Ascending aorta (tissue), 2 donors: ENCODE measurements at regions not wholly inside any gene's neighbourhood (a gene's known extent, or its start where the extent isn't known, plus 50 kb on each side); places are given as distances from the start of the nearest gene placed in this dataset.

ENCODE experiments used
- DNase-seq, 2 donors: peaks; one replicate each; pipeline ENCODE4 v3.0.0-alpha.2; 2019; ENCODE audit warnings: low spot score in 2 of 2
- H3K27ac ChIP-seq, 2 donors: fragments of 200-600 bp; sonication (generic); one replicate each; pipeline ENCODE4 v1.5.1; 2016 to 2017; ENCODE audit warnings: mild to moderate bottlenecking in 1 of 2
- H3K27me3 ChIP-seq: fragments of 200-600 bp; sonication (generic); one replicate; pipeline ENCODE4 v1.5.1; 2017
- H3K36me3 ChIP-seq, 2 donors: fragments of 200-600 bp; sonication (generic); one replicate each; pipeline ENCODE4 v1.5.1; 2016
- H3K4me1 ChIP-seq, 2 donors: fragments of 200-600 bp; sonication (generic); one replicate each; pipeline ENCODE4 v1.5.1; 2016 to 2017; ENCODE audit warnings: mild to moderate bottlenecking in 1 of 2
- H3K4me3 ChIP-seq, 2 donors: fragments of 200-600 bp; sonication (generic); one replicate each; pipeline ENCODE4 v1.5.1; 2016 to 2017; ENCODE audit warnings: mild to moderate bottlenecking in 1 of 2
- H3K9me3 ChIP-seq, 2 donors: fragments of 200-600 bp; sonication (generic); one replicate each; pipeline ENCODE4 v1.5.1; 2016
- CTCF ChIP-seq, 3 experiments: fragments of 200-600 bp in 2 of 3; fragments of 450-650 bp in 1 of 3; sonication (generic) in 2 of 3; IDR thresholded peaks; one replicate each; pipeline ENCODE4 v1.5.1; 2016 to 2019; ENCODE audit warnings: antibody characterized with exemption in 3 of 3, mild to moderate bottlenecking in 1 of 3, moderate library complexity in 1 of 3
- intact Hi-C: fragments of 100-400 bp; cut with DNase I; formaldehyde crosslinking; loops from one replicate; pipeline ENCODE4 v1.15.1; 2023

DNA sequence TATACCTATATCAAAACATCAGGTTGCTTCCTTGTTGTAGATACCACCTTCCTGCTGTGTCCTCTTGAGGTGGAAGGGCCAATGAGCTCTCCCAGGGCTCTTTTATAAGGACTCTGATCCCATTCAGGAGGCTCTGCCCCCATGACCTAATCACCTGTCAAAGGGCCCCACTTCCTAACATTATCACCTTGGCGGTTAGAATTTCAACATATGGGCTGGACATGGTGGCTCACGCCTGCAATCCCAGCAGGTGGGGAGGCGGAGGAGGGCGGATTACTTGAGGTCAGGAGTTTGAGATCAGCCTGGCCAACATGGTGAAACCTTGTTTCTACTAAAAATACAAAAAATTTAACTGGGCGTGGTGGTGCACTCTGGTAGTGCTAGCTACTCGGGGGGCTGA, 86.4 kb downstream of the HAPSTR1 start:
- no peak for DNase-seq
- Histone ChIP-seq H3K27me3 (no peaks in the 10 kb centered on the region), H3K9me3 (no peaks in the 10 kb centered on the region), H3K36me3 (no peaks in the 10 kb centered on the region), H3K4me3 (no peak overlapping the region), H3K4me1 (no peaks in the 10 kb centered on the region), H3K27ac (no peak overlapping the region)
- no peak for TF ChIP-seq CTCF (IDR thresholded peaks at IDR 0.05)
- intact Hi-C loops: no loop called here

DNA sequence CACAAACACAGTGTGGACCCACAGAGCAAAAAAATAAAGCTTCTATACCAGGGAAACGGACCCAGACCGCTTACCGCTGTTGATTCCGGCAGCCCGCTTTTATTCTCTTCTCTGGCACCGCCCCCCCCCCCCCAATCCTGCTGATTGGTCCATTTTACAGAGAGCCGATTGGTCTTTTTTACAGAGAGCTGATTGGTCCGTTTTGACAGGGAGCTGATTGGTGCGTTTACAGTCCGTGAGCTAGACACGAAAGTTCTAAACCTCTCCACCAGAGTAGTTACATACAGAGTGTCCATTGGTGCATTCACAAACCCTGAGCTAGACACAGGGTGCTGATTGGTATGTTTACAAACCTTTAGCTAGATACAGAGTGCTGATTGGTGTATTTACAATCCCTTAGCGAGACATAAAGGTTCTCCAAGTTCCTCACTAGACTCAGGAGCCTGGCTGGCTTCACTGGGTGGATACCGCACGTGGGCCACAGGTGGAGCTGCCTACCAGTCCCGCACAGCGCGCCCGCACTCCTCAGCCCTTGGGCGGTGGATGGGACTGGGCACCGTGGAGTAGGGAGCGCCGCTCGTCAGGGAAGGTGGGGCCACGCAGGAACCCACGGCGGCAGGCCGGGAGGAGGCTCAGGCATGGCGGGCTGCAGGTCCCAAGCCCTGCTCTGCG, 92.4 kb downstream of the HAPSTR1 start:
- H3K4me3 ChIP-seq: no peak overlapping the region
- no peaks in the 10 kb centered on the region for H3K36me3 ChIP-seq
- no peak for DNase-seq
- intact Hi-C loops: no loop called here
- H3K27ac ChIP-seq: no peak overlapping the region
- H3K9me3 ChIP-seq: no peaks in the 10 kb centered on the region
- no peaks in the 10 kb centered on the region for H3K4me1 ChIP-seq
- no peak for TF ChIP-seq CTCF (IDR thresholded peaks at IDR 0.05)
- H3K27me3 ChIP-seq: no peaks in the 10 kb centered on the region

DNA sequence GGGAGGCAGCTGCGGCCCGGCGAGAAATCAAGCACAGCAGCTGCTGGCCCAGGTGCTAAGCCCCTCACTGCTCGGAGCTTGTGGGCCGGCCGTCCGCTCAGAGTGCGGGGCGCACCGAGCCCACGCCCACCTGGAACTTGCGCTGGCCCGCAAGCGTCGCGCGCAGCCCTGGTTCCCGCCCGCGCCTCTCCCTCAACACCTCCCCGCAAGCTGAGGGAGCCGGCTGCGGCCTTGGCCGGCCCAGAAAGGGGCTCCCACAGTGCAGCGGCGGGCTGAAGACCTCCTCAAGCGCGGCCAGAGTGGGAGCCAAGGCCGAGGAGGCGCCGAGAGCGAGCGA, 92.9 kb downstream of the HAPSTR1 start:
- Histone ChIP-seq H3K36me3 (no peaks in the 10 kb centered on the region), H3K27me3 (no peaks in the 10 kb centered on the region), H3K27ac (no peak overlapping the region), H3K4me1 (no peaks in the 10 kb centered on the region), H3K9me3 (no peaks in the 10 kb centered on the region), H3K4me3 (no peak overlapping the region)
- intact Hi-C loops: no loop called here
- TF ChIP-seq CTCF (IDR thresholded peaks at IDR 0.05): no peak
- no peak for DNase-seq

- Histone ChIP-seq H3K27ac (no peak overlapping the region), H3K4me3 (no peak overlapping the region), H3K27me3 (no peaks in the 10 kb centered on the region), H3K4me1 (no peaks in the 10 kb centered on the region), H3K9me3 (no peaks in the 10 kb centered on the region), H3K36me3 (no peaks in the 10 kb centered on the region)
- no peak for TF ChIP-seq CTCF (IDR thresholded peaks at IDR 0.05)
- no peak for DNase-seq
- intact Hi-C loops: no loop called here
Observed at GRCh38 chr16:9185381-9185780, 93.9 kb downstream of the HAPSTR1 start.

DNA sequence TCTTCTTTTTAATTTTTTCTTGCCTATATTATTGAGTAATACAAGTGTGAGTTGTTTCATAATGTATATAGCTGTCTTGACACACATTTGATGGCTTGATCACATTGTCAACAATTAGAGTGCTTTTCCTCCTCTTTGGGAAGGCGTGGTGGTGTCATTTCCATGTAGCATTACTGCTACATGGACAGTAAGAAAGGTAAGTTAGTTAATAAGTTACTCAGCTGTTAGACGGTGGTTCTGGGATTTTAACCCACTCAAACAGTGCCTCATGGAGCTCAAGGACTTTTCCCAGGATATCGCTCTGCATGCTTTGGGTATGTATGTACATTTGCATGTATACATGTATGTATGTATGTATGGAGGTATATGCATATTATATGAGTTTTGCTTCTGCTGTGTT, 94.6 kb downstream of the HAPSTR1 start:
- no peak overlapping the region for H3K4me3 ChIP-seq
- H3K9me3 ChIP-seq: no peaks in the 10 kb centered on the region
- no peak for TF ChIP-seq CTCF (IDR thresholded peaks at IDR 0.05)
- no peak for DNase-seq
- no peaks in the 10 kb centered on the region for H3K27me3 ChIP-seq
- H3K4me1 ChIP-seq: no peaks in the 10 kb centered on the region
- intact Hi-C loops: no loop called here
- H3K36me3 ChIP-seq: no peaks in the 10 kb centered on the region
- H3K27ac ChIP-seq: no peak overlapping the region

- H3K9me3 ChIP-seq: no peaks in the 10 kb centered on the region
- no peaks in the 10 kb centered on the region for H3K27me3 ChIP-seq
- no peak overlapping the region for H3K4me3 ChIP-seq
- intact Hi-C loops: no loop called here
- no peak for TF ChIP-seq CTCF (IDR thresholded peaks at IDR 0.05)
- no peak overlapping the region for H3K27ac ChIP-seq
- H3K4me1 ChIP-seq: no peaks in the 10 kb centered on the region
- no peaks in the 10 kb centered on the region for H3K36me3 ChIP-seq
- DNase-seq: no peak
Observed at GRCh38 chr16:9188721-9189120, 97.3 kb downstream of the HAPSTR1 start.
